CD8-positive, alpha-beta memory T cell (primary cell): ENCODE measurements at regions not wholly inside any gene's neighbourhood (a gene's known extent, or its start where the extent isn't known, plus 50 kb on each side); places are given as distances from the start of the nearest gene placed in this dataset.
A peak's percentile ranks its signal among the peaks of the same experiment; 100 is the strongest.

Experiments
- CTCF ChIA-PET: fragments of 350-600 bp; sonication (Branson Sonifier 250); formaldehyde crosslinking; loops from one replicate; lab custom pipeline; 2021; ENCODE audit warnings: antibody characterized with exemption; lab: Charles Lee
- POLR2A ChIA-PET: fragments of 350-600 bp; sonication (Branson Sonifier 250); formaldehyde crosslinking; loops from one replicate; lab custom pipeline; 2021; ENCODE audit warnings: antibody characterized with exemption; lab: Charles Lee
- DNase-seq, 5 donors: peaks; one replicate each; pipeline versions ENCODE4 v3.0.0 to v3.0.0-alpha.2; 2020 to 2022; ENCODE audit warnings: mixed read lengths in 1 of 5
- H3K27ac ChIP-seq: one replicate; pipeline ENCODE4 v1.7.0; 2013; ENCODE audit warnings: low read depth, mild to moderate bottlenecking, low read length, moderate library complexity
- H3K27me3 ChIP-seq: 2 replicates; pipeline ENCODE4 v1.7.0; 2013; ENCODE audit warnings: low read length, mild to moderate bottlenecking; ENCODE audit not compliant: insufficient read depth, poor library complexity, severe bottlenecking
- H3K36me3 ChIP-seq: 2 replicates; pipeline ENCODE4 v1.7.0; 2013; ENCODE audit warnings: mild to moderate bottlenecking, low read length, moderate library complexity; ENCODE audit not compliant: insufficient read depth
- H3K4me1 ChIP-seq: 2 replicates; pipeline ENCODE4 v1.7.0; 2013; ENCODE audit warnings: mild to moderate bottlenecking, low read length, moderate library complexity; ENCODE audit not compliant: insufficient read depth
- H3K4me3 ChIP-seq: 2 replicates; pipeline ENCODE4 v1.7.0; 2013; ENCODE audit warnings: mild to moderate bottlenecking, low read length
- H3K9me3 ChIP-seq: 2 replicates; pipeline ENCODE4 v1.7.0; 2013; ENCODE audit warnings: mild to moderate bottlenecking, low read length
- H3K27ac Mint-ChIP-seq, 8 donors: one replicate each; pipeline ENCODE4 v1.8.0; 2020 to 2021; ENCODE audit warnings: mixed read lengths in 8 of 8, mild to moderate bottlenecking in 6 of 8, inconsistent platforms in 3 of 8, moderate library complexity in 3 of 8
- H3K27me3 Mint-ChIP-seq, 2 donors: one replicate each; pipeline ENCODE4 v1.8.0; 2020 to 2021; ENCODE audit warnings: mixed read lengths in 2 of 2, mild to moderate bottlenecking in 1 of 2, moderate library complexity in 1 of 2
- H3K36me3 Mint-ChIP-seq, 3 donors: one replicate each; pipeline ENCODE4 v1.8.0; 2020 to 2021; ENCODE audit warnings: mixed read lengths in 3 of 3, inconsistent platforms in 1 of 3, mild to moderate bottlenecking in 1 of 3
- H3K4me1 Mint-ChIP-seq, 3 donors: one replicate each; pipeline ENCODE4 v1.8.0; 2020 to 2021; ENCODE audit warnings: mixed read lengths in 3 of 3, inconsistent platforms in 1 of 3, mild to moderate bottlenecking in 1 of 3
- H3K4me3 Mint-ChIP-seq, 7 donors: one replicate each; pipeline ENCODE4 v1.8.0; 2020 to 2021; ENCODE audit warnings: mixed read lengths in 7 of 7, mild to moderate bottlenecking in 6 of 7, moderate library complexity in 4 of 7, inconsistent platforms in 2 of 7
- H3K9me3 Mint-ChIP-seq, 5 donors: one replicate each; pipeline ENCODE4 v1.8.0; 2020 to 2022; ENCODE audit warnings: mixed read lengths in 5 of 5, mild to moderate bottlenecking in 3 of 5, moderate library complexity in 2 of 5, inconsistent platforms in 1 of 5

- H3K9me3 ChIP-seq, result no peaks in the 10 kb centered on the region
- Mint-ChIP-seq H3K36me3 (no peaks in the 10 kb centered on the region), H3K27ac (no peak overlapping the region), H3K4me3 (no peak overlapping the region), H3K9me3 (no peaks in the 10 kb centered on the region), H3K27me3 (peaks cover 0 to under 1% of the 10 kb centered on the region in 2 donors), H3K4me1 (no peaks in the 10 kb centered on the region)
- CTCF ChIA-PET, result no interaction called here
- no peaks in the 10 kb centered on the region for H3K4me1 ChIP-seq
- POLR2A ChIA-PET, result no interaction called here
- no peaks in the 10 kb centered on the region for H3K27me3 ChIP-seq
- no peaks in the 10 kb centered on the region for H3K36me3 ChIP-seq
- H3K4me3 ChIP-seq, result no peak overlapping the region
- H3K27ac ChIP-seq, result no peak overlapping the region
- no peak for DNase-seq
Observed at GRCh38 chr5:86881493-86882090, 263.9 kb downstream of the COX7C start.

- Histone ChIP-seq H3K9me3 (no peaks in the 10 kb centered on the region), H3K27me3 (no peaks in the 10 kb centered on the region), H3K4me3 (no peak overlapping the region), H3K27ac (no peak overlapping the region), H3K36me3 (no peaks in the 10 kb centered on the region), H3K4me1 (no peaks in the 10 kb centered on the region)
- Mint-ChIP-seq H3K27me3 (no peaks in the 10 kb centered on the region), H3K9me3 (no peaks in the 10 kb centered on the region), H3K27ac (no peak overlapping the region), H3K4me3 (no peak overlapping the region), H3K4me1 (no peaks in the 10 kb centered on the region), H3K36me3 (no peaks in the 10 kb centered on the region)
- ChIA-PET CTCF (no interaction called here), POLR2A (no interaction called here)
- DNase-seq, result no peak
Observed at GRCh38 chr5:86884608-86885007, 266.9 kb downstream of the COX7C start.

GRCh38 chr5:86885011-86885410 lies 267.3 kb downstream of the COX7C start:
- CTCF ChIA-PET, result no interaction called here
- Histone ChIP-seq H3K4me3 (no peak overlapping the region), H3K4me1 (no peaks in the 10 kb centered on the region), H3K36me3 (no peaks in the 10 kb centered on the region), H3K27me3 (no peaks in the 10 kb centered on the region), H3K27ac (no peak overlapping the region), H3K9me3 (no peaks in the 10 kb centered on the region)
- no peaks in the 10 kb centered on the region for H3K36me3 Mint-ChIP-seq
- no peak overlapping the region for H3K4me3 Mint-ChIP-seq
- H3K9me3 Mint-ChIP-seq, result no peaks in the 10 kb centered on the region
- no peak overlapping the region for H3K27ac Mint-ChIP-seq
- no peaks in the 10 kb centered on the region for H3K27me3 Mint-ChIP-seq
- POLR2A ChIA-PET, result no interaction called here
- no peaks in the 10 kb centered on the region for H3K4me1 Mint-ChIP-seq
- DNase-seq, result no peak

- Histone ChIP-seq H3K4me1 (no peaks in the 10 kb centered on the region), H3K27ac (no peak overlapping the region), H3K27me3 (no peaks in the 10 kb centered on the region), H3K36me3 (no peaks in the 10 kb centered on the region), H3K9me3 (no peaks in the 10 kb centered on the region), H3K4me3 (no peak overlapping the region)
- no peak for DNase-seq
- ChIA-PET CTCF (no interaction called here), POLR2A (no interaction called here)
- no peaks in the 10 kb centered on the region for H3K36me3 Mint-ChIP-seq
- peak overlapping the region in 1 of 8 donors; percentile 19 for H3K27ac Mint-ChIP-seq
- no peaks in the 10 kb centered on the region for H3K9me3 Mint-ChIP-seq
- H3K27me3 Mint-ChIP-seq, result no peaks in the 10 kb centered on the region
- no peaks in the 10 kb centered on the region for H3K4me1 Mint-ChIP-seq
- no peak overlapping the region for H3K4me3 Mint-ChIP-seq
Observed at GRCh38 chr5:86885489-86886230, 267.9 kb downstream of the COX7C start.

- no peak overlapping the region for H3K4me3 ChIP-seq
- Mint-ChIP-seq H3K4me1 (no peaks in the 10 kb centered on the region), H3K27me3 (peaks cover 2 to 3% of the 10 kb centered on the region in 2 donors), H3K9me3 (no peaks in the 10 kb centered on the region), H3K27ac (no peak overlapping the region), H3K4me3 (no peak overlapping the region), H3K36me3 (no peaks in the 10 kb centered on the region)
- ChIA-PET POLR2A (no interaction called here), CTCF (no interaction called here)
- H3K9me3 ChIP-seq, result no peaks in the 10 kb centered on the region
- no peak overlapping the region for H3K27ac ChIP-seq
- no peak for DNase-seq
- H3K36me3 ChIP-seq, result no peaks in the 10 kb centered on the region
- no peaks in the 10 kb centered on the region for H3K4me1 ChIP-seq
- H3K27me3 ChIP-seq, result no peaks in the 10 kb centered on the region
Observed at GRCh38 chr5:86890375-86890774, 272.6 kb downstream of the COX7C start.

GRCh38 chr5:86894056-86894455 lies 276.3 kb downstream of the COX7C start:
- ChIA-PET CTCF (interaction anchor here (1.3 kb wide), 1 partner anchor 13 kb away, joined by 3 read pairs; no protein-coding TSS in a partner anchor), POLR2A (no interaction called here)
- H3K36me3 Mint-ChIP-seq, result no peaks in the 10 kb centered on the region
- H3K4me3 ChIP-seq, result no peak overlapping the region
- no peak overlapping the region for H3K4me3 Mint-ChIP-seq
- no peak for DNase-seq
- no peak overlapping the region for H3K27ac ChIP-seq
- peaks cover 2 to 11% of the 10 kb centered on the region in 2 donors for H3K27me3 Mint-ChIP-seq
- H3K27me3 ChIP-seq, result no peaks in the 10 kb centered on the region
- H3K27ac Mint-ChIP-seq, result no peak overlapping the region
- H3K4me1 ChIP-seq, result no peaks in the 10 kb centered on the region
- H3K9me3 ChIP-seq, result no peaks in the 10 kb centered on the region
- H3K9me3 Mint-ChIP-seq, result no peaks in the 10 kb centered on the region
- H3K36me3 ChIP-seq, result no peaks in the 10 kb centered on the region
- no peaks in the 10 kb centered on the region for H3K4me1 Mint-ChIP-seq

GRCh38 chr5:86896916-86897315 lies 279.2 kb downstream of the COX7C start:
- ChIA-PET POLR2A (no interaction called here), CTCF (no interaction called here)
- no peaks in the 10 kb centered on the region for H3K4me1 ChIP-seq
- H3K27me3 Mint-ChIP-seq, result peaks cover 2 to 21% of the 10 kb centered on the region in 2 donors
- no peak for DNase-seq
- H3K4me3 ChIP-seq, result no peak overlapping the region
- H3K4me3 Mint-ChIP-seq, result no peak overlapping the region
- no peak overlapping the region for H3K27ac ChIP-seq
- H3K27ac Mint-ChIP-seq, result no peak overlapping the region
- peaks cover 0 to 1% (median 0%) of the 10 kb centered on the region in 5 donors for H3K9me3 Mint-ChIP-seq
- H3K9me3 ChIP-seq, result no peaks in the 10 kb centered on the region
- no peaks in the 10 kb centered on the region for H3K36me3 ChIP-seq
- H3K4me1 Mint-ChIP-seq, result no peaks in the 10 kb centered on the region
- no peaks in the 10 kb centered on the region for H3K36me3 Mint-ChIP-seq
- H3K27me3 ChIP-seq, result no peaks in the 10 kb centered on the region

GRCh38 chr5:86909418-86910295 lies 291.9 kb downstream of the COX7C start:
- ChIA-PET POLR2A (no interaction called here), CTCF (no interaction called here)

More at GRCh38 chr5:86909418-86910295, 291.9 kb downstream of the COX7C start:
- no peak overlapping the region for H3K27ac Mint-ChIP-seq
- Histone ChIP-seq H3K4me1 (no peaks in the 10 kb centered on the region), H3K36me3 (no peaks in the 10 kb centered on the region), H3K9me3 (no peaks in the 10 kb centered on the region), H3K27me3 (peaks cover 5% of the 10 kb centered on the region), H3K27ac (no peak overlapping the region), H3K4me3 (no peak overlapping the region)
- H3K4me3 Mint-ChIP-seq, result no peak overlapping the region
- DNase-seq, result no peak
- H3K9me3 Mint-ChIP-seq, result peaks cover 0 to 2% (median 0%) of the 10 kb centered on the region in 5 donors
- H3K27me3 Mint-ChIP-seq, result peaks cover 8 to 18% of the 10 kb centered on the region in 2 donors
- no peaks in the 10 kb centered on the region for H3K36me3 Mint-ChIP-seq
- no peaks in the 10 kb centered on the region for H3K4me1 Mint-ChIP-seq
